ENCODE measurements at regions not wholly inside any gene's neighbourhood (a gene's known extent, or its start where the extent isn't known, plus 50 kb on each side); places are given as distances from the start of the nearest gene placed in this dataset.

DNA sequence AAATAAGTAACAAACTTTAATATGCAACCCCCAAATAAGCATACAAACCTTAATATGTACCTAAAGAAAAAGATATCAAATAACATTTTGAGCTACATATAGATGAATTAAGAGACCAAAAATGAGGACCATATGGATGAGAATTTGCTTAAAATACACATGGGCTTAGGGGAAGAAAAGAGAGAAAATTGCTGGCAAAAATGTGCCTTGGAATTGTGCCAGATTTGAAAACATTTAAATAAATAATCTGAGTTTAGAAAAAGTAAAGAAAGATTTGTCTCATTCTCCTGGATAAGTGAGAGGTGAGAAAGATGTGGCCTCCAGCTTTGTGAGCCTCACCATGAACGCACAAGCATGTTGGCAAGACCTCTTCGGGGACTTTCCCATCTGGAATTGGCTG lies 372.6 kb downstream of the SOX11 start:
- TF ChIP-seq CHD2 (IDR thresholded peaks at IDR 0.05; ENCODE audit: low read length): no peak
- TF ChIP-seq, protein P1, sequence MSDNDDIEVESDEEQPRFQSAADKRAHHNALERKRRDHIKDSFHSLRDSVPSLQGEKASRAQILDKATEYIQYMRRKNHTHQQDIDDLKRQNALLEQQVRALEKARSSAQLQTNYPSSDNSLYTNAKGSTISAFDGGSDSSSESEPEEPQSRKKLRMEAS (IDR thresholded peaks at IDR 0.05): no peak
- TF ChIP-seq ZNF274 (IDR thresholded peaks at IDR 0.05; ENCODE audit: borderline replicate concordance, extremely low read depth, low read length): no peak
- TF ChIP-seq HDAC6 (IDR thresholded peaks at IDR 0.05; ENCODE audit: low read depth, low read length): no peak
- TF ChIP-seq TCF12 (IDR thresholded peaks at IDR 0.05; ENCODE audit: low read depth, low read length): no peak
- no peak for TF ChIP-seq TBP (IDR thresholded peaks at IDR 0.05; ENCODE audit: low read depth, low read length)
- TF ChIP-seq SIRT6 (IDR thresholded peaks at IDR 0.05; ENCODE audit: low read length): no peak
- no peak overlapping the region for H2AFZ ChIP-seq (ENCODE audit: low read length)
- H3K23me2 ChIP-seq (ENCODE audit: low read depth, low read length): no peaks in the 10 kb centered on the region; the same call in 1 of the 2 replicates
- no peak overlapping the region for H3K4me2 ChIP-seq (ENCODE audit: insufficient read depth in 1 of 2, low read depth in 2 of 2, low read length in 2 of 2)
- no peak overlapping the region for H3K56ac ChIP-seq (replicated peaks; ENCODE audit: insufficient read length, low read depth, low read length)
- H3K27me3 ChIP-seq (replicated peaks in 1 of 4; ENCODE audit: control insufficient read depth in 3 of 4, extremely low read depth in 1 of 4, insufficient read depth in 3 of 4, low read length in 3 of 4): no peaks in the 10 kb centered on the region; a peak in 1 of 7 replicates
- H3K14ac ChIP-seq (ENCODE audit: insufficient read length): no peak overlapping the region
- WGBS, 2 experiments (ENCODE audit: extremely low coverage in 1 of 2, insufficient coverage in 1 of 2, insufficient read length in 1 of 2, insufficient replicate concordance in 2 of 2, low coverage in 1 of 2, low lambda C conversion rate in 2 of 2, missing lambda C conversion rate in 1 of 2): 88% methylated on average over 2 of the region's 2 CpGs; no CpG with 5 or more reads in 1 of the 2 experiments
- H2AK5ac ChIP-seq (ENCODE audit: low read depth, low read length): no peak overlapping the region
- no peak overlapping the region for H2BK5ac ChIP-seq (ENCODE audit: low read depth, low read length)
- no peak overlapping the region for H3K4ac ChIP-seq (replicated peaks; ENCODE audit: insufficient read length, low read depth, low read length)
- no peak for FAIRE-seq
- no peaks in the 10 kb centered on the region for H3K79me1 ChIP-seq (ENCODE audit: low read depth, low read length)
- no peak overlapping the region for H3K18ac ChIP-seq (ENCODE audit: extremely low read depth, low read length)
- no peak overlapping the region for H4K5ac ChIP-seq (ENCODE audit: insufficient read length, low read depth, low read length)
- H2BK120ac ChIP-seq (replicated peaks; ENCODE audit: low read depth, low read length): no peak overlapping the region
- no peak overlapping the region for H3K4me3 ChIP-seq (ENCODE audit: extremely low read depth in 1 of 4, insufficient read depth in 2 of 4, low read depth in 3 of 4, low read length in 4 of 4)
- H3K27ac ChIP-seq (ENCODE audit: low read depth, low read length): no peak overlapping the region
- no peak overlapping the region for H3K23ac ChIP-seq (ENCODE audit: insufficient read length)
- CTCF ChIA-PET (ENCODE audit: partially characterized antibody): interaction anchor here (0.7 kb wide), 1 partner anchor 10 kb away, joined by 4 read pairs; no protein-coding TSS in a partner anchor
- no peak overlapping the region for H3K9ac ChIP-seq (replicated peaks in 1 of 4; ENCODE audit: extremely low read depth in 1 of 4, low read depth in 3 of 4, low read length in 3 of 4)
- no peak for DNase-seq (ENCODE audit: low read depth in 1 of 2, low spot score in 2 of 2)
- H4K8ac ChIP-seq (ENCODE audit: extremely low read depth, insufficient read depth, low read length): no peak overlapping the region
- no peaks in the 10 kb centered on the region for H3K79me2 ChIP-seq (ENCODE audit: control insufficient read depth in 1 of 2, insufficient read depth in 2 of 2, low read length in 2 of 2)
- H4K20me1 ChIP-seq (replicated peaks in 1 of 2; ENCODE audit: control insufficient read depth in 1 of 2, insufficient read depth in 2 of 2, low read length in 2 of 2): no peaks in the 10 kb centered on the region
- H2BK15ac ChIP-seq (ENCODE audit: low read length): no peak overlapping the region
- no peaks in the 10 kb centered on the region for H3K9me3 ChIP-seq (ENCODE audit: insufficient read depth in 2 of 2, low read depth in 1 of 2, low read length in 1 of 2)
- peaks cover 3 to 12% (median 9%) of the 10 kb centered on the region in 4 experiments; a peak in 3 of 7 replicates for H3K4me1 ChIP-seq (replicated peaks in 1 of 4; ENCODE audit: control insufficient read depth in 3 of 4, insufficient read depth in 4 of 4, low read length in 3 of 4)
- H4K91ac ChIP-seq (replicated peaks; ENCODE audit: insufficient read length, low read length): no peak overlapping the region
- POLR2A ChIA-PET (ENCODE audit: partially characterized antibody): no interaction called here
- no peak overlapping the region for H2BK20ac ChIP-seq (ENCODE audit: low read length)
- H3K36me3 ChIP-seq (ENCODE audit: control insufficient read depth in 2 of 4, insufficient read depth in 4 of 4, low read length in 3 of 4): no peaks in the 10 kb centered on the region
- H2BK12ac ChIP-seq (ENCODE audit: low read depth, low read length): no peak overlapping the region

Data from H1 (cell line).